GM19043 (cell line): ENCODE measurements at regions not wholly inside any gene's neighbourhood (a gene's known extent, or its start where the extent isn't known, plus 50 kb on each side); places are given as distances from the start of the nearest gene placed in this dataset.

Experiments
- ATAC-seq: cut with Tn5 transposase; IDR thresholded peaks from one replicate; pipeline ENCODE4 v1.9.1; 2021; ENCODE audit warnings: low read depth; ENCODE audit not compliant: unreplicated experiment

DNA sequence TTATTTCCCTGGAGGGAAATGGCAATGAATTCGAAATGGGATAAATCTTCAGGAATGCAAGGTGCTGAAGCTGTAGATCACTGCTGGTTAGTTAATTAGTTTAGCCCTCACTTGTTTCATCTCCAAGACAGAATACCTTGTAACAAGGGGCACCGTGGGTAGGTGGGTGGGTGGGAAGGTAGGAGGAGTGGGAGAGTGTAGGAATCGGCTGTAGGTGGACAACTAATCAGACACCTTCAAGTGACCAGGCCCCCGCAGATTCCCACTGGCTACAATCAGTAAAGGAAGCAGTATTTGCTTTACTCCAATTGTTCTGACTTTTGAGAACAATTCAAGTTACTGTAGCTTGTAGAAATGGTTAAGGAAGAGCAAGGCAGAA is 293.7 kb downstream of the TLE1 start:
- ATAC-seq: no peak

DNA sequence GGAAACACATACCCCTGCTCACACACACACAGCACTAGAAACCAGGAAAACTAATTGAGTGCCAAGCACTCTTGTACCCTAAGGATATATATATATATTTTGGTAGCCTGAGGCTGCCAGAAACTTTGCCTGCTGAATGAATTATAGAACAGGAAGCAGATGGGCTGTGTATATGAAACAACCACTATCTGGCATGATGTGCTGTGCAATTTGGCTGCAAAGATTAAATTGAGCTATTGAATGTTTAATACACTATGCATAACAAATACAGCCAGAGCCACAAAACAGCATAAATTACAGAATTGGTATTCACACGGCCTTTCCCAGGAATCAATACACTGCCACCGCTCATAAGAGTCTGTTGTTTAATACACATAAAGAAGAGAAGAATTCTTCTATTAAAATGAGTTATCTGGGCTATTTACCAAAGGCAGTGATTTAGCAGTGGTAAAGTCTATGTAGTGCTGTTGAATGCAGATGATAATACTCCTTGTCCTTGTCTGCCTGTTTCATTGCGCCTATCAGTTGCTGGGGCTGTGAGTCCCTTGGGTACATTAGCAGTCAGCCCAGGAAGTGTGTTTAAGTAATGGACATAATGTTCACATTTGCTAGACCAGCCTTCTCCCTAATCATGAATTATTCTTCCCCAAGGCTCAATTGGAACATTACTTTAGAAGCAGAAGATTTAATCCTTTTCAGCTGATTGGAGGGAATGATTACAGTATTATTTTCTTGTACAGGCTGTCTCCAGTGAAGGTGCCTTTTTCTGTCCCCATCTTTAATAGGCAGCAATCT is 294.3 kb downstream of the TLE1 start:
- ATAC-seq: no peak

DNA sequence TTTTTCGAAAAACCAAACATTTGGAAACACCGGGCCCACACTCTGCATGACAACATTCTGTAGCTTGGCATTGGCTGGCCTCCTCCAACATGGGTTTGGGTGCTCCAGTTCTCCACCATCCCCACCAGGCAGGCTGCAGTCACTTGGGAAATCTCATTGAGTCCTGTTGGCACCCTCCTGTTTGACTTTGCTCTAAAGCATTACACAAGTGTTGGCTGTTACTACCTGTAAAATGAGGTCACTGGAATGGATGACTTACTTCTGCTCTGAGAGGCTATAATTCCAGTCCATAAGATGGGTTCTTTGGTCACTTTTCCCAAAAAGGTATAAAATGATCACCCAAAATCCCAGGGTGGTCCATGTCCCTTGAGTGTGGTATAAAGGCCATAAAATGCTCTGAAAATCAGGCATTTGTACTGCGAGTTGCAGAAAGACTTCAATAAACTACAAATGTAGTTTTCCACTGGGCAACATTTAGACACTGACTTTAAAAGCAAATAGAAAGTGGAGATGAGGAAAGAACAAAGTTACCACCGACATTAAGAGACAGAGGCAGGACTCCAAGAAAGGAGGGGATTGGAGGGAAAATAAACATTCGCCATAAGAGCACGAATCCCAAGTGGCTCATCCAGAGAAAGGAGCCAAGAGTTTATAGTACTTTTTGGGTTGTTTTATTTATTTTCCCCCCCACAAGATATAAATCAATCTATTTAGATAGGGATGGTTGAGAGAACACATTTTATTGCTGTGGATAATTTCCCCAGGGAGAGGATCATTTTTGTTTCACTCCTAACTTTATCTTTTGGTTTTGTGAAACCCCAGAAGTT is 295.1 kb downstream of the TLE1 start:
- ATAC-seq: no peak

DNA sequence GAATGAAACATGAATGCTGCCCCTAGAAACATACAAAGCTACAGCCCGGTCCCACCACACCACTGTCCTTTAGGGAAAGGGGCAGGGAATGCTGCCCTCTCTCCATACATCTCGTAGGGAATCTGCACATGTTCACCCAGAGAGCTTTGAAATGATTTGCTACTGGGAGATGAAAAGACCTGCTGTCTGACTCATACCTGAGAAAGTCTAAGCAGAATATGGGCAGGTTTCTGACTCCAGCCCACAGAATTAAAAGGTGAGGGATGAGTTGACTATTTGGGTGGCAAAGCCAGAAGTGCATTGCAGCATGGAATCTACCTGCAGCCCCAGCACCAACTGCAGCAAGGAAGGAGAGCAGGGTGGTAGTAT is 297.9 kb downstream of the TLE1 start:
- ATAC-seq: no peak

DNA sequence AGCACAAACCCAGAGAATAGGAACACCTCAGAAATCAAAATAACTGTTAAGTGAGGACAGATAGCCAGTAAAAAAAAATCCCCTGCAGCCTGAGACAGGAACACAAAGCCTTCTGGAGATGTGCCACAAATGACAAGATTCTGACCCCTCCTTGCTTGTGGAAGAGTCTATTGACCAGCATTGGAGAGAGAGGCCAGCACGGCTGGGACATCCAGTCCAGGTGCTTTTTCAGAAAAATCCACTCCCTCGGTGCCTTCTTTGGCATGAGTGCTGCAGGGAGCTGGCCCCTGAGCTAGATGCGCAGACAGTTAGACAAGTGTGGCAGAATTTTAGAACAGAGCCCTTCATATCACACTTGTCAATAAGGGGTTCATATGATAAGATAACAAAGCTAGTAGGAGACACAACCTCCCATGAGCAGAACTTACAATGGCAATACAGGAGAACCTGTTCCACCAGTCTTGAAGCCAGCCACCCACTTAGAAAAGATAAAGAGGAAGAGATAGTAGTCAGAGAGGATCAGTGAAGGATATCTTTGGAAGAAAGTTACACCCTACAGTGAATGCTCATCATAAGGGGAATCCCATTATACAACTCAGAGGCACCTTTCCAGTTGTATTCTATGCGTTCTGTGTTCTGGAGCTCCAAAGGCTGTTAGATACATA is 298.4 kb downstream of the TLE1 start:
- no peak for ATAC-seq

DNA sequence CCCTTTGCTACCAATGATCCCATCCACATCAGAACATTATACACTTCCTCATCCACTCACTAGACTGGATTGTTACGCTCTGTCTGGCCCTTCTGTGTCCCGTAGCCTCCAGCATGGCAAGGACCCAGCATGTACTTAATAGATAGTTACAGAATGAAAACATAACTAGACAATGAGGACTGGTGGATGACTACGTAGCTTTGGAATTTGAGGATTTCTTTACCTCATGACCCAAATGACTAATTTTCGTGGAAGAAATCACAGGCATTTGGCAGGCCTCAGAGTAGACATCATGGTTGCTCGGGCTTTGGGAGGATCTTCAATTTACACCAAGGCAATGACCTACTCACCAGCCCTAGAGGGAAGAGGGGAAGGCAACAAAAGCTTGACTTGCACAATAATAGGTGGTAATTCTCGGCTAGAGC is 299.8 kb downstream of the TLE1 start:
- ATAC-seq: no peak

DNA sequence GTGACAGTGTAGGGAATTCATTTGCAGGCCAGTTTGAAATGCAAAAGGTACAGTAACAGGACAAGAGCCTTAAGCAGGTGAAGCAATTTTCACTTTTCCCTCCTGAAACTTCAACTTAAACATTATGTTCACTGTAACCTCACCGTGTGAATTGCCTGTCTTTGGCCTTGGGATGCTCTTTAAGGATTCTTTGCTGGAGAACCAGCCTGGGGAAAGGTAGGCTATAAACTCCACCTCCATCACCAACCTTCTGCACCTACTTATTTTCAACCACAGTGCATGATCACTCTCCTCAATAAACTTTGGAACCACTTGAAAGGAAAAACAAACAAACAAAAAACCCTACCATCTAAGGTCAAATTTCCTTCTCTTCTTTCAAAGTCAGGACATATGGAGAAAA is 300.5 kb downstream of the TLE1 start:
- ATAC-seq: no peak

DNA sequence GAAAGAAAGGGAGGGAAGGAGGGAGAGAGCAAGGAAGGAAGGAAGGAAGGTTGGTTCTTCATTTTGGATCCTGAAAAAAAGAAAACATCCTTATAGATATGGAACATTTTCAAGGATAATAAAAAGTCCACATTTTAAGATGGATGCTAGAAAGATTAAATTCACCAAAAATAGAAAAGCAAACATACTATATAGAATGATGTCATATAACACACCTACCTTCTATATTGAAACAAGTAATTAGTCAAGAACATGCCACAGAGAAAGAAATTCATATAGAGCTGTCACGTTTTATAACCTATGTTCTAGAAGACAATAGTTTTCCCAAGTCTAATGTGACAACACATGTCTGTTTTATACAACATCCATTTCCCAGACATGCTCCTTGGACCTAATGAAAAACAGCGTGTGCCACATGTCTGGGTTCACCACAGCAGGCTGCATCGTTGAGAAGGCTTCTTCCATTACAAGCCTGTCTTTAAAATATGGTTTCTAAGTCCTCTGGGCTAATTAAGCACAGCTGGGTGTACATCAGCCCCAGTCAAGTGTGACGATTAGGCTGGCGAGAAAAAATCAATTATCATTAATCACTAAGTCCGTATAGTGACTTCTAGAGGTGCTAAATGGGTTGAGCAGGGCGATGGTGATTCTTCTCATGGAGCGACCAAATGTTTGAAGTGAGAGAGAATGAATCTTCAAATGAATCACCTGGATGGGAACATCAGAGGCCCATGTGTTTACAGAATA is 301.8 kb downstream of the TLE1 start:
- ATAC-seq: no peak

DNA sequence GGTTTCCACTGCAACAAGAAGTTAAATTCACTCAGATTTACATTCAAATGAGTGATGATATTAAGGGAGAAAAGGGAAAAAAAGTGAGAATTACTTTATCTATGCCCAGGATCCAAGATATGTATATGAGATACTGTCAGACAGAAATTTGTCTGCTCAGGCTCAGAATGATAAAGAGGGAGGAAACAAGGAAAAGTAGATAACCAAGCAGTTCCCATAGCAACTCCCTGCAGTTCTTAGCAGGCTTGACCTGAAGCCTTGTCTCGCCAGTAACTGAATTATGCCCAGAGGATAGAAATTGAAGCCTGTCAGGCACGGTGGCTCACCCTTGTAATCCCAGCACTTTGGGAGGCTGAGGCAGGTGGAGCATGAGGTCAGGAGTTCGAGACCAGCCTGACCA is 304.4 kb downstream of the TLE1 start:
- no peak for ATAC-seq

DNA sequence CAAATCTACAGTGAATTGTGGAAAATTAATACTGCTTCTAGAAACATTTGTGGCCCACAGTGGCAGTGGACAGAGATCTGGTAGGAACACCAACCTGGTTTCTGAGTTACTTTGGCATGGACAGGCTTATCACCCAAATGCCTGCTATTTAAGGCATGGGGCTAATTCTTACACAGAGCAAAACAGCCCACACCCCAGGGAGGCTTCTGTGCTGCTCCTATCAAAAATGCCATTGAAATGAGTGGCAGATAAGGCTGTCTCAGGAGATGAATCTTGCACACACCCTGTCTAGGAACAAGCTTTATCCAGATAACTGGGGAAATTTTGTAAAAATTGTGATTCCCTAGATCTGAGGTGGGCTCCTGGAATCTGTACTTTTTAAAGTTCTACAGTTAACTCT is 307.1 kb downstream of the TLE1 start:
- no peak for ATAC-seq

DNA sequence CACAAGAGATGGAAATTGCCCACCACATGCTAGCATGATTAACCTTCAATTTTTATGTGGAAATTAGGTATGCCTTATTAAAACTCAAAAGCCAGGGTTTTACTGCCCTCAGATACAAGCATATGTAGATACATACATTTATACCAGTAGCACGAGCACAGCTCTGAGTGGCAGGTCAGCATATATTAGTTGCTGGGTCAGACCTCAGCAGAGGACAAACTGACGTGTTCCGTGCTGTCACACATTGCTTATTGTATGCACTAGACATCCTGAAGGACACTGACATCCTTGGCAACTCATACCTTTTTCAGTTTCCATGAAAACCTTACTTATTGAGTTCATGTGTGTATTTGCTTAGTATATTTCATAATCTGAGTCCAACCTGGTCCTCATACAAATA is 307.7 kb downstream of the TLE1 start:
- no peak for ATAC-seq

DNA sequence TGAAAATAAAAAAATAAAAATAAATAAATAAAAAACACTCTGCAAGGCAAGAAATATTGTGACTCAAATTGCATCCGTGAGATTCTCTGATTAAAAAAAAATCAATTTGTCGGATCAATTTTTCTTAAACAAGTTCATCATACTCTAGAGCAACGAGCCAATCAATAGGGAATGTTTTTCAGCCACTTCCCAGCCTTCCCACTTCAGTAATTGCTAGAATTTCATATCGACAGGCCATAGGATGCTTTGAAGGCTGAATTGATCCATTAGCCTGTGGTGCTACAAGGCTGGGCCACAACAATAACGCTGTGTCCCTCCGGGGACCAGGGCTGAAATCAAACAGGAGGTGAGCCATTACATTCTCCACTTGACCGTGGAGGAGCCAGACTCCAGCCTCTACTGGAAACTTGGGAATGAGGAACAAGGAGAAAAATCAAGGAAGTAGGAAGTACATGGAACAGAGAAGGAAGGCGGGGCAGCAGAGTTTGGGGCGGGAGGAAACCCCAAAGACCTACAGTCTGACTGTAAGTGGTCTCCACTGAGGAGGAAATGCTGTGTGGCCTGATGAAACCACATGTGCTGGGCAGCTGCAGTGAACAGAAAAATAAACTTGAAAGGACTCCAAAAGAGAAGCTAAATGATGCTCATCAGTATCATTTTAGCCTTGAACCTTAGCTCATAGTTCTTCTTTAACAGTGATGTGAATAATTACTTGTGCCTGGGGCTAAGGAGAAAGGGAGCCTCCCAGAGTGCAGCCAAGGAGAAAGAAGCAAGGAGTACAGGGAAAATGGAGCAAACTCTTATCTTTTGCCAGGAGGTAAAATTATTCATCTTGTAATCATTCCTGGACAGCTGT is 308.6 kb downstream of the TLE1 start:
- ATAC-seq: no peak

DNA sequence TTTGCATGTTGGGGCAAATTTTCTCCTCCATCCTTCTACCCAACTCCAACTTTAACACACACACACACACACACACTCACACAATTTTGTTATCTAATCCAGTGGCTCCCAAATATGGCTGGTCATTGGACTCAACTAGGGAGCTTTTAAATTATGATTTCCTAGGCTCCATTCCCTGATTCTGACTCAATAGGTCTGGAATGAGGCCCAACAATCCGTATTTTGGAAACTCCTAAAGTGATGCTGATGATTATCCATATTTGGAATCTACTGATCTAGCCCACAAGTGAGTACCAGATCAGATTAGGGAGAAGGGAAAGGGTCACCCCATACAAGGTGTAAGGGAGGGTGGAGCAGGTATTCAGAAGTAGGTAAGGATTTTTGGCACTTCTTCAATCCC is 309.7 kb downstream of the TLE1 start:
- no peak for ATAC-seq

DNA sequence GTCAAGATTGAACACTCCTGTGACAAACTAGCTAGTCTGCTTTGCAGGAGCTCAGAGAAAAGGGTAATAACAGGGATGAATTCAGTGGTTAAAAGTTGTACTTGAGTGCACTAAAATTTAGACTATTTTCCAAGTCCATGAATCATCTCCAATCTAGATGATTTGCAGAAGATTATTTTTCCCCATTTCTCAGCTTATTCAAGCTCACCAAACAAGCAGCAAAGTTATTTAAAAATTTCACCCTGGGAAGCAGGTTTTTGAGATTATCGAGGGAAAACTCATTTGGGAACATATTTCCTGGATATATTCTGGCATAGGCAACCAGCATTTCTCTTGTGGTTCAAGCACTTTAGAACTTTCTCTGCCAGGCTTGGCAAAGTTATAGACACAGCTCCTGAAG is 311.4 kb downstream of the TLE1 start:
- no peak for ATAC-seq

DNA sequence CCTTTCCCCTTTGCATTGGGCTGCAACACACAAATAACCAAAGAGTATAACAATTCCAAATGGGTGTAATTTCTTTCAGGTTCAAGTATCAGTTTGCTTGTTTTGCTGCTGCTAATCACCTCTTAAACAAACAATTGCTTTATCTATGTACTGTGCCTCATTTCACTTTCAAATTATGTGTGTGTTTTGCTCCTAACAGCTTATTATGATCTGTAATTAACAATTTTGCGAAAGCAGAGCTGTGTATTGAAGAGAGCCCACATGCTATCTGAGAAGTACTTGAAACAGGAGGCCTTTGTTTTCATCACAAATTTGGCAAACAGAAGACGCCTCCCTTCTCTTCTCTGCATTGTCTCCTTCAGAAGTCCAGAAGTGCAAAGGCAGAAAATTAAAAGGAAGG is 312.0 kb downstream of the TLE1 start:
- no peak for ATAC-seq

DNA sequence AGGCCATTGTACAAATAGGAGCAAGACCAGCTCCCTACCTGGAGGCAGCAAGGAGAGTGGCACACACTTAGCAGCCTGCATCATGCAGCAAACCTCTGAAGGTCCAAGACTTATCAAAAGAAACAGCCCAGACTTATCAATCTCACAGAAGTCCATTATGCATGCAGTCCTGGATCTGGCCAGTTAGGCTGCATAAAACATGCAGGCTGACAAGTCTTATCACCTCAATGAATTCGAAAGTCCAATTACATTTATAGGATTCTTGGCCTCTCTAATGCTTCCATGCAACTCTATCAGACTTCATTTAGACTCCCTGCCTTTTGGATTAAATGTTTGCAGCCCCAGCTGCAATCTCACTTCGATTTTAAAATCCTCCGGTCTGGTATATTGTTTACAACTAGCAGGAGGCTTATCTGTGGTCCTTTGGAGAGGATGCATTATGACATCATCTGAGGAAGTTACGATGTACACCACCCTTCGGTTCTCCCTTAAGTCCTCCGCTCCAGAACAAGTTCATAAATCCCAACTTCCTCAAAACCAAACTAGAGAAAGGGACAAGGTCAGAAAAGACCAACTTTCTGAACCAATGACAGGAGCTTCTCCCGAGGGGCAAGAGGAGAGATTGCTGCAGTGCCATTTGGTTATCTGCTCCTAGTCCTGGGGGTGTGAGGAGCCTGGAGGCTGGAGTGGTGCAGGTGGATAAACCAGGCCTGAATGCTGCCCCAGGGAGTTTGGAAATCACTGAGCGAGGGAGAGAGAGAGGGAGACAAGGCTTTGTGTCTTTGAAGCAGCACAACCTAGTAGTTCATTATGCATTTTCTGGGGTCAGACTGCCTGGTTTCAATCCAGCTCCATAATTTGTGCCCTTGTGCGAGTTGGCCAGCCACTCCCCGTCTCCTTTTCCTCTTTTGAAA is 313.9 kb downstream of the TLE1 start:
- ATAC-seq: no peak

DNA sequence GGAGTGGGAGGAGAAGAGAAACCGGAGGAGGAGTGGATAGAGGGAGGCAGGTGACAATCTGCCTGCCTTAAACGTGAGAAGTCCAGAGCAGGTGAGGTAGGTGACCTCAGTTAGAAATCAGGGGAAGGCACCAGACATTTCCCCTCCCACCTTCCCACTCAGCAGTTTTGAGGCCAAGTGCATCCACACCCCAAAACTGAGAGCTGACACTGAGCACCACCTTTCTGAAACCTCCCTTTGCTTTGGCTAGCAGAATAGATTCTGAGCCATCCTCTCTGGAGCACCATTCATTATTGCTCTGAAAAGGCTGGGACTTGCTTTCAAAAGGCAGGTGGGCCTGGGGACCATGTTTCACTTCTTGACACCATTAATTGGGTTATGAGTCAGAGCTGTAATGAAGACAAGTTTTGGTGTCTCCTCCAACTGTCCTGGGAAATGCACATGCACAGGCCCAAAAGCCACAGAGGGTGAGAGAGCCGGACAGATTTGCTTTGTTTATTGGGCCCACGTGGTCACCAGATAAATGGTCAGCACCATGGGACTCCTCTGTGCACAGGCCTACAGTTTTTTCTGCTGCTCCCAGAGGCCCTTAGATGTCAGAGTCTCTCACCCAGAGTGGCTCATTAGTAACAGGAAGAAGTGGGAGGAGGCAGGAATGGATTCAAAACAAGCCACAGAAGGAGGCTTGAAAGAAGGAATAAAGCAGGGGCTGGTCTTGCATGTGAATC is 314.7 kb downstream of the TLE1 start:
- no peak for ATAC-seq

DNA sequence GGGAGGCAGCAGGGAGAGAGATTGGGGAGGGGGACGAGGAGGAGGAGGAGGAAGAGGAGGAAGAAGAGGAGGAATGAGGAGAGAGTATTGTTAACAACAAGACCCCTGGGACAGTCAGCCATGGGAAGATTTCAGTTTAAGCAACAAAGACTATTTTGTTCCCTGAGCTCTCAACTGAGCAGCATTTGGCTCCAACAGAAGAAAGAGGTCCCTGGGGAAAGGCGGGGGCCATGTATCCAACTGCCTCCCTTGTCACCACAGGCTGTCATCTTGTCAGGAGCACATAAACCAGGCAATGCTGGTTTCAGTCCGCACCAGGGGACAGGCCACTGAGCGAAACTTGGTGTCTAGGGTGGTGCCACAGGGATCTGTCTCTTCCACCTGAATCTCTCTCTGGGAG is 316.1 kb downstream of the TLE1 start:
- ATAC-seq: no peak
